ENCODE measurements at regions not wholly inside any gene's neighbourhood (a gene's known extent, or its start where the extent isn't known, plus 50 kb on each side); places are given as distances from the start of the nearest gene placed in this dataset.

- Histone ChIP-seq H3K9me3 (no peaks in the 10 kb centered on the region), H3K4me1 (no peaks in the 10 kb centered on the region), H3K27ac (no peak overlapping the region), H3K36me3 (no peaks in the 10 kb centered on the region), H3K4me3 (no peak overlapping the region), H3K27me3 (no peaks in the 10 kb centered on the region)
- DNase-seq (no peak), ATAC-seq (no peak)
- intact Hi-C loops (cut with DNase I) = no loop called here
- no peak for TF ChIP-seq CTCF (IDR thresholded peaks at IDR 0.05)
- TF ChIP-seq POLR2A (IDR thresholded peaks at IDR 0.05) = no peak
- 43% methylated on average over 2 of the region's 2 CpGs for WGBS (ENCODE audit: insufficient coverage, low coverage, low lambda C conversion rate, missing lambda C conversion rate)
These were observed 1513.6 kb upstream of the SEL1L start for GRCh38 chr14:83047059-83047830.

GRCh38 chr14:83053022-83053710, 1519.5 kb upstream of the SEL1L start:
- no peak for TF ChIP-seq CTCF (IDR thresholded peaks at IDR 0.05)
- no peak for TF ChIP-seq POLR2A (IDR thresholded peaks at IDR 0.05)
- Histone ChIP-seq H3K27me3 (no peaks in the 10 kb centered on the region), H3K36me3 (no peaks in the 10 kb centered on the region), H3K27ac (no peak overlapping the region), H3K4me1 (no peaks in the 10 kb centered on the region), H3K4me3 (no peak overlapping the region), H3K9me3 (no peaks in the 10 kb centered on the region)
- intact Hi-C loops (cut with DNase I) = no loop called here
- DNase-seq (no peak), ATAC-seq (peak in 1 of 4 donors; percentile 34)
- 58% methylated on average over 1 of the region's 1 CpG for WGBS (ENCODE audit: insufficient coverage, low coverage, low lambda C conversion rate, missing lambda C conversion rate)

GRCh38 chr14:83058068-83058467, 1524.4 kb upstream of the SEL1L start:
- Histone ChIP-seq H3K27ac (no peak overlapping the region), H3K4me1 (no peaks in the 10 kb centered on the region), H3K27me3 (no peaks in the 10 kb centered on the region), H3K9me3 (no peaks in the 10 kb centered on the region), H3K36me3 (no peaks in the 10 kb centered on the region), H3K4me3 (no peak overlapping the region)
- TF ChIP-seq CTCF (IDR thresholded peaks at IDR 0.05) (no peak), POLR2A (IDR thresholded peaks at IDR 0.05) (no peak)
- intact Hi-C loops (cut with DNase I) = no loop called here
- DNase-seq (no peak), ATAC-seq (peak in 1 of 4 donors; percentile 62)
- 50% methylated on average over 1 of the region's 1 CpG for WGBS (ENCODE audit: insufficient coverage, low coverage, low lambda C conversion rate, missing lambda C conversion rate)

GRCh38 chr14:83071888-83072501, 1538.3 kb upstream of the SEL1L start:
- Histone ChIP-seq H3K36me3 (no peaks in the 10 kb centered on the region), H3K27me3 (no peaks in the 10 kb centered on the region), H3K4me3 (no peak overlapping the region), H3K4me1 (no peaks in the 10 kb centered on the region), H3K9me3 (peaks cover 0 to 3% (median 0%) of the 10 kb centered on the region in 4 donors), H3K27ac (no peak overlapping the region)
- ATAC-seq (peak in 3 of 4 donors; percentile 46 to 55 (median 52)), DNase-seq (no peak)
- TF ChIP-seq POLR2A (IDR thresholded peaks at IDR 0.05) (no peak), CTCF (IDR thresholded peaks at IDR 0.05) (peak; percentile 30 to 43 (median 40))
- intact Hi-C loops (cut with DNase I) = no loop called here
- WGBS (ENCODE audit: insufficient coverage, low coverage, low lambda C conversion rate, missing lambda C conversion rate) = 25% methylated on average over 5 of the region's 5 CpGs
